ENCODE measurements at regions not wholly inside any gene's neighbourhood (a gene's known extent, or its start where the extent isn't known, plus 50 kb on each side); places are given as distances from the start of the nearest gene placed in this dataset.

DNA sequence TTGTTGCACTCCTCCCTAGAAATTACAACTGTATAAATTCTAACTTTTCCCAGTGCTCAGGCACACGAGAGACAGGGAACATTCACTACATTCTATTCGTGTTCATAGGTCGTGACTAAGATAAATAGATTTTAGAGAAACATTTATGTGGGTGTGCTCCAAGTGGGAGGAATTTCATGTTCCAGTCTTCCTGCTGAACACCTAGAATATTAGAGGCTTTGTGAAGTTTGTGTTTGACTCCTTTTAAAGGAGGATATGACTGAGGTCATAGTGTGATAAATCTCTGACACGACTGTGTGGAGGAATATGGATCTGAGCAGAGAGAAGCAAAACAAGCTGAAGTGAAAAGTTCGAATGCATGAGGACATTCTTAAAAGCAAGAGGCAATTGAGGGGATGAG, 355.3 kb downstream of the ZSWIM6 start:
- no peak for DNase-seq (ENCODE audit: low spot score)

- DNase-seq (ENCODE audit: low spot score) = no peak
Measured at GRCh38 chr5:61689153-61689846, 357.2 kb downstream of the ZSWIM6 start.

- DNase-seq (ENCODE audit: low spot score) = no peak
Measured at GRCh38 chr5:61697809-61698558, 365.9 kb downstream of the ZSWIM6 start.

- DNase-seq (ENCODE audit: low spot score) = no peak
Measured at GRCh38 chr5:61701877-61702602, 370.0 kb downstream of the ZSWIM6 start.

- DNase-seq (ENCODE audit: low spot score) = no peak
Measured at GRCh38 chr5:61702784-61703183, 370.7 kb downstream of the ZSWIM6 start.

- DNase-seq (ENCODE audit: low spot score) = no peak
Measured at GRCh38 chr5:61704289-61704688, 372.2 kb downstream of the ZSWIM6 start.

- DNase-seq (ENCODE audit: low spot score) = no peak
Measured at GRCh38 chr5:61706751-61707150, 374.7 kb downstream of the ZSWIM6 start.

DNA sequence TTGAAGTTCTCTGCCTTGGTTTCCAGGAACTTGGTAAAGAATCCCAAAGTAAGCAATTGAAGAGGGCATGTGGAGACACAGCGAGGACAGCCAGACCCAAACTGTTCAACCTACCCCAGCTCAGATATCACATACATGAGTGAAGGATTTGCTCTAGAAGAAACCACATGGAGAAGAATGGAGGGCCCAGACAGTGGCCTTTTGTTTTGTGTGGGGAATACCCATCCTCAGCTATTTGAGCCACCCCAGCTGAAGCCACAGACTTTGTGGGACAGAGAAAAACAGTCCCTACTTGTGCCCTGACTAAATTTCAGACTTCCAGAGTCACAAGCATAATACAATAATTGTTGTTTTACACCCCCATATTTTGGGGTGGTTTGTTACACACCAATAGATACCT, 387.1 kb downstream of the ZSWIM6 start:
- DNase-seq (ENCODE audit: low spot score) = no peak

GRCh38 chr5:61720829-61721228, 388.8 kb downstream of the ZSWIM6 start:
- no peak for DNase-seq (ENCODE audit: low spot score)

- DNase-seq (ENCODE audit: low spot score) = no peak
Measured at GRCh38 chr5:61724102-61724501, 392.0 kb downstream of the ZSWIM6 start.

- no peak for DNase-seq (ENCODE audit: low spot score)
Measured at GRCh38 chr5:61728287-61728686, 396.2 kb downstream of the ZSWIM6 start.

- DNase-seq (ENCODE audit: low spot score) = no peak
Measured at GRCh38 chr5:61730866-61731265, 398.8 kb downstream of the ZSWIM6 start.

DNA sequence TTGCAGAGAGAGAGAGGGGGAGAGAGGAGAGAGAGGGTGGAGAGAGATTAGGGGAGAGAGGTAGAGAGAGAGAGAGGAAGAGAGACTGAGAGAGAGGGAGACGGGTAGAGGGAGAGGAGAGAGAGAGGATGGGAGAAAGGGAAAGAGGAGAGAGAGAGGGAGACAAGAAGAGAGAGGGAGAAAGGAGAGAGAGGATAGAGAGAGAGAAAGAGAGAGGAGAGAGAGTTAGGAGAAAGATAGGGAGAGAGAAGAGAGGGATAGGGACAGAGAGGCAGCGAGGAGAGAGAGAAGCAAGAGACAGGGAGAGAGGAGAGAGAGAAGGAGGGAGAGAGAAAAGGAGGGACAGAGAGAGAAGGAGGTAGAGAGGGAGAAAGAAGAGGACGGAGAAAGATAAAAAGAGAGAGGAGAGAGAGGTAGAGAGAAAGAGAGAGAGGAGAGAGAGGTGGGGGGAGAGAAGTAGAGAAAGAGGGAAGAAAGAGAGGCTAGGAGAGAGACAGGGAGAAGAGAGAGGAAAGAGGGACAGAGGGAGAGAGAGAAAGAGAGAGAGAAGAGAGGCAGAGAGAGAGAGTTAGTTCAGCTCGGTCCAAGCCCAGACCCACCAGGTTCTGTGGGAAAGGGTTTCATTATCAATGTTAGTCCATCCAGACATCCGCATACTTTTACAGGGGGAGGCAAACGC, 399.3 kb downstream of the ZSWIM6 start:
- no peak for DNase-seq (ENCODE audit: low spot score)

- no peak for DNase-seq (ENCODE audit: low spot score)
Measured at GRCh38 chr5:61731946-61732314, 399.9 kb downstream of the ZSWIM6 start.

GRCh38 chr5:61732369-61732768, 400.3 kb downstream of the ZSWIM6 start:
- DNase-seq (ENCODE audit: low spot score) = no peak

DNA sequence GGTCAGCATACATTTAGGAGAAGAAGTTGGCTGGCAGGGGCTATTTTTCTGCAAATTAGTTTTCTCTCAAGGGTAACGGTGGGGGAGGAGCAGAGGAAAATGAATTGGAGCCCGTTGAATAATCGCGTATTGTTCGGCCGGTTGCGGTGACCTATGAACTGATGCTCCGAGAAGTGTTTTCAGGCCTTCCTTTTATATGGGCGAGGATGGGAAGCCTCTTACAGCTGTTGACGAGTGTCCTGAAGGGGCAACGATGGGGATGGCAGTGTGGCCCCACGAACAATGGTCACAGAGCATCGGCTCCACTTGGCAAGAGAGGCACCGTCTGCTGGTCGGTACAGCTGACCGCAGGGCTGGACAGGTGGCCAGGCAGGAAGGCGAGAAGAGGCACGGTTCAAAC, 400.7 kb downstream of the ZSWIM6 start:
- no peak for DNase-seq (ENCODE audit: low spot score)

DNA sequence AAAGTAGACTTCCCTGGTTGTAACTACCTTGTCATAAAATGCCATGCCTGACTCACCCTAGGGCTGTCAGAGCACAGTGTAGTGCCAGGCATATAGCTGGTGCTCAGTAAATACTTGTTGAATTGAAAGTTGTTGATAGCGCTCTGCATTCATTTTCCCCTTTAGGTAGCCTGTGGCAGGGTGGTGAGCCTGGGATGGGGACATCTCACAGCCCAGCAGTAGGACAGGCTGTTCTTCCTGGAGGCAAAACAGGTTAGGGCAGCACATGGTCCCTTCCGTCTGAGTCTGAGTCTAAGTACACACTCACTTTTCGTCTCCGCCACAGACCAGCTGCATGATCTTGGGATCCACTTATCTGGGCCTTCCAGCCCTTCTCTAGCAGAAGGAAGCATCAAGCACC, 401.9 kb downstream of the ZSWIM6 start:
- no peak for DNase-seq (ENCODE audit: low spot score)

GRCh38 chr5:61734966-61735365, 402.9 kb downstream of the ZSWIM6 start:
- DNase-seq (ENCODE audit: low spot score) = no peak

GRCh38 chr5:61735531-61735930, 403.5 kb downstream of the ZSWIM6 start:
- DNase-seq (ENCODE audit: low spot score) = no peak

DNA sequence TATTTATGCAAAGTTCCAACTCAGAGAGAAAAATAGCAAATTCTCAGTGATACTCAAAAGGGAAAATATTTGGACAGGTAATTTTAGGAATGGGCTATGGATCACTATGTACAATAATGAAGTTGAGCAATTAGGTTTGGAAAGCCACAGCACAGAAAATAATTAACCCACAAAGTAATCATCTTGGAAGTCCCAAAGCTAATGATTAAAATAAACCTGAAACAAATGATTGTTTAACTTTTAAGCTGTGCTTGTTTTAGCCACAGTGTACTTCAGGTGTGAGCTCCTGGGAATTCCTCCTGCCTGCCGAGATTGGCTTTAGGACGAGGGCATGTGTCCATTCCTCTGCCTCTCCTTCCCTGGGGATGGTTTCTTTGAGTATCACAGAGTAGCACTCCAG, 403.9 kb downstream of the ZSWIM6 start:
- DNase-seq (ENCODE audit: low spot score) = no peak

DNA sequence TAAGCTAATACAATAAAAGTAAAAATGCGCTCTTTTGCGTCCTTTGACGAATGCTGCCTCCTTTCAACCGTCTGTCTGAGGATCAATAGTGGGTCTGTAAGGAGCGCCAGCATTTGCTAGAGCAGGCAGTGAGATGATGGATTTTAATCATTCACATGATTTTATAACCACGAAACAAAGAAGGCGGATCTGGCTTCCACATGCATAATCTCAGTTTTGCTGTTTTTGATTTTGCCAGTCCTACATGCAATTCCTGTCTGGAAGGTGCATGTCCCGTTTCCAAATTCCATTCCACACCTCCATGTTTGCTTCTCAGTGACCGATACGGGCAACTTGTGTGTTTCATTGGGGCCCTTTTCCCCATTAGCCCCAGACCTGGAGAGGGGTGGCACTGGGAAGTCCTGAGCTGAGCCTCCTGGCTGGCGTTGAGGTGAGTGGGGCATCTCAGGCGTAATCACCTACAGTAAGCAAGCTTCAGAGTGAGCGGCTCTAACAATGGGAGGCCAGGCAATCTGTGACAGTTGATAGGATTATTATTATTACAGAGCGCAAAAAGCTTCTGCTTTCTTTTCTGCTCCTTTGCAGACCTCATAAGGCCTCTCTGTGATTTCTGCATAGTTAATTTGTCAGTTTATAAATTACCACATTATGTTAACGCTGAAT, 405.4 kb downstream of the ZSWIM6 start:
- no peak for DNase-seq (ENCODE audit: low spot score)

DNA sequence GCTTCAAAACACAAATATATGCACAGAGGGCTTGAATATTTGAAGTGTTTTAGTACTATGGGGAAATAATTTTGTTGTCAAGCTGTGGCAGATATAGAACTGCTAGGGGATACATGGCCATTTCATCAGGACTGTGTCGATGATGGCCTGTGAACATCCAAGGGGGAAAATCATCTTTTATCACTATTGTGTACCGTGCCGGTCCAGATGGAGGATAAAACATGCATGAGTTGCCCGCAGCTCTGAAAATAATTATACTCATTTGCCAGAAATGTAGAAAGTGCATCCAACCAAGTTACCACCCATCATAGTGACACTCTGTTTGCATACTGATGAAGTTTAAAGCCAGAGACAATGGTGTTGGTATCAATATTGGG, 405.9 kb downstream of the ZSWIM6 start:
- DNase-seq (ENCODE audit: low spot score) = no peak
